Testis (tissue), 2 donors: ENCODE measurements at regions not wholly inside any gene's neighbourhood (a gene's known extent, or its start where the extent isn't known, plus 50 kb on each side); places are given as distances from the start of the nearest gene placed in this dataset.
A peak's percentile ranks its signal among the peaks of the same experiment; 100 is the strongest.

ENCODE experiments used
- DNase-seq: peaks from one replicate; pipeline ENCODE4 v3.0.0-alpha.2; 2019
- H3K27ac ChIP-seq, 2 donors: fragments of 200-600 bp; sonication (generic); one replicate each; pipeline ENCODE4 v1.5.1; 2019
- H3K27me3 ChIP-seq: fragments of 200-600 bp; sonication (generic); one replicate; pipeline ENCODE4 v1.5.1; 2019
- H3K36me3 ChIP-seq: fragments of 200-600 bp; sonication (generic); one replicate; pipeline ENCODE4 v1.5.1; 2017; ENCODE audit warnings: low read depth; ENCODE audit errors: missing control alignments
- H3K4me1 ChIP-seq: fragments of 200-600 bp; sonication (generic); one replicate; pipeline ENCODE4 v1.5.1; 2019
- H3K4me3 ChIP-seq, 2 donors: fragments of 200-600 bp; sonication (generic); one replicate each; pipeline ENCODE4 v1.5.1; 2017 to 2019
- H3K9me3 ChIP-seq: fragments of 200-600 bp; sonication (generic); one replicate; pipeline ENCODE4 v1.5.1; 2017
- POLR2A ChIP-seq: fragments of 450-650 bp; IDR thresholded peaks from one replicate; pipeline ENCODE4 v1.6.1; 2017; ENCODE audit warnings: antibody characterized with exemption, mild to moderate bottlenecking, moderate library complexity
- WGBS, 2 donors: methylation state at CpG; one replicate each; pipeline ENCODE4 v1.1.5; 2018; 5-methylcytosine and 5-hydroxymethylcytosine counted together
- intact Hi-C: fragments of 100-400 bp; cut with DNase I; formaldehyde crosslinking; loops from one replicate; pipeline ENCODE4 v1.15.1; 2023; ENCODE audit warnings: low total_unique reads
- TF ChIP-seq, protein P1 (sequence below), 3 experiments: fragments of 450-650 bp in 2 of 3; fragments of 200-600 bp in 1 of 3; sonication (generic) in 1 of 3; IDR thresholded peaks; one replicate each; pipeline ENCODE4 v1.5.1; 2016 to 2019; ENCODE audit warnings: antibody characterized with exemption in 3 of 3, mild to moderate bottlenecking in 2 of 3, moderate library complexity in 1 of 3

DNA sequence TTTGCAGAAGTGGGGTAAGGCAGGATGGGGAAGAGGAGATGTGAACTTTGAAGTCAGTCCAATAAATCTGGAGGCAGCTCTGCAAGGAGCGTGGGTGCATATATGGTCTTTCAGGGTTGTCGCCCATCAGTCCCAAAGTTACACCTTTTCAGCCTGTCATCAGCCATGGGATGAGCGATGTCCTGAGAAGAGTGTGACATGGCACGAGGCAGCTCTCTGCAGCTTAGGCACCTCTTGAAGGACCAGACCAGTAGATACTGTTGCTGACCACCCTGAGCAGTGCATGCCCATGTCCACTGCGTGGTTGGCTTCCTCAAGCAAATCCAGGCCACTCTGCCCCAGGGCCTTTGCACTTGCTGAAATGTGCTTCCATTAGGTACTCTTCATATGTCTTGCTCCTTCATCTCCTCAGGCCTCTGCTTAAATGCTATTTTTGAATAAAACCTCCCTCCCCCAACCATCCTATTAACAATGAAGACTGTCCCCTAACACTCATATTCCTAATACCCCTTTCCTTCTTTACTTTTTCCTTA, 171.7 kb downstream of the ACTR3 start:
- DNase-seq = no peak
- H3K27me3 ChIP-seq = no peaks in the 10 kb centered on the region
- H3K36me3 ChIP-seq = no peaks in the 10 kb centered on the region
- TF ChIP-seq, protein P1, sequence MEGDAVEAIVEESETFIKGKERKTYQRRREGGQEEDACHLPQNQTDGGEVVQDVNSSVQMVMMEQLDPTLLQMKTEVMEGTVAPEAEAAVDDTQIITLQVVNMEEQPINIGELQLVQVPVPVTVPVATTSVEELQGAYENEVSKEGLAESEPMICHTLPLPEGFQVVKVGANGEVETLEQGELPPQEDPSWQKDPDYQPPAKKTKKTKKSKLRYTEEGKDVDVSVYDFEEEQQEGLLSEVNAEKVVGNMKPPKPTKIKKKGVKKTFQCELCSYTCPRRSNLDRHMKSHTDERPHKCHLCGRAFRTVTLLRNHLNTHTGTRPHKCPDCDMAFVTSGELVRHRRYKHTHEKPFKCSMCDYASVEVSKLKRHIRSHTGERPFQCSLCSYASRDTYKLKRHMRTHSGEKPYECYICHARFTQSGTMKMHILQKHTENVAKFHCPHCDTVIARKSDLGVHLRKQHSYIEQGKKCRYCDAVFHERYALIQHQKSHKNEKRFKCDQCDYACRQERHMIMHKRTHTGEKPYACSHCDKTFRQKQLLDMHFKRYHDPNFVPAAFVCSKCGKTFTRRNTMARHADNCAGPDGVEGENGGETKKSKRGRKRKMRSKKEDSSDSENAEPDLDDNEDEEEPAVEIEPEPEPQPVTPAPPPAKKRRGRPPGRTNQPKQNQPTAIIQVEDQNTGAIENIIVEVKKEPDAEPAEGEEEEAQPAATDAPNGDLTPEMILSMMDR (IDR thresholded peaks at IDR 0.05) = no peak
- no peak for TF ChIP-seq POLR2A
- no peaks in the 10 kb centered on the region for H3K4me1 ChIP-seq
- 90 to 94% methylated on average over 5 of the region's 5 CpGs for WGBS, 2 donors
- intact Hi-C loops = no loop called here
- no peak overlapping the region for H3K4me3 ChIP-seq
- no peaks in the 10 kb centered on the region for H3K9me3 ChIP-seq
- H3K27ac ChIP-seq = no peak overlapping the region

DNA sequence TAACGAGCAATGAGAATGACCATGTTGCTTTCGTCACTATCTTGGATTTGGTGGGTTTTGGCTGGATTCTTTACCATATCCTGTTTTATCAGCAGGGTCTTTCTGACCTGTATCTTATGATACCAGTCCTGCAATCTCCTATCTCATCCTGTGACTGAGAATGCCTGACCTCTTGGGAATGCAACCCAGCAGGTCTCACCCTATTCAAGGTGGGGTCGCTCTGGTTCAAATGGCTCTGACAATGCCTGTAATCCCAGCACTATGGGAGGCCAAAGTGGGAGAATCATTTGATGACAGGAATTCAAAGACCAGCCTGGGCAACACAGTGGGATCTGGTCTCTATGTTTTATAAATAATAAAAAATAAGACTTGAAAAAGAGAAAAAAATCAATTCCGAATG, 173.5 kb downstream of the ACTR3 start:
- no peaks in the 10 kb centered on the region for H3K36me3 ChIP-seq
- WGBS, 2 donors = 86 to 90% methylated on average over 4 of the region's 4 CpGs
- H3K4me1 ChIP-seq = no peaks in the 10 kb centered on the region
- H3K9me3 ChIP-seq = no peaks in the 10 kb centered on the region
- no peak overlapping the region for H3K4me3 ChIP-seq
- no peak overlapping the region for H3K27ac ChIP-seq
- no peaks in the 10 kb centered on the region for H3K27me3 ChIP-seq
- no peak for DNase-seq
- TF ChIP-seq, protein P1 (IDR thresholded peaks at IDR 0.05) = no peak
- no peak for TF ChIP-seq POLR2A
- intact Hi-C loops = no loop called here

DNA sequence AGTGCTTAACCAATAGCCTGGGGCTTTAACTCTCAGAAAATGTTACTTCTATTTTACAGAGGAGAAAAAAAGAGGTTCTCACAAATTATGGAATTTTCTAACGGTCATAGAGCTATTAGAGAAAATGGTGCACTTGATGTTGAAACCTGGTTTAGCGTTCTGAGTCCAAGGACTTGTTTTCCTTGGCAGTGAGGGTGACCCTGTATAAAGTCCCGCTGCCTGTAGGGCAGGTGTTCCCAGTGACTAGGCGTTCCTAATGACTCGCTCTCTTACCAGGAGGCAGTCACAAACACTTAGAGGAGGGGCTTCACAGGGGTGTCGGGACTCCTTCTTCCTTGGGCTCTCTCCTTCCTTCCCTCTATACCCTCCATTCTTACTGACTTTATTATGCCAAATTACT, 175.8 kb downstream of the ACTR3 start:
- Histone ChIP-seq H3K9me3 (no peaks in the 10 kb centered on the region), H3K36me3 (no peaks in the 10 kb centered on the region), H3K27ac (no peak overlapping the region), H3K4me1 (no peaks in the 10 kb centered on the region), H3K27me3 (no peaks in the 10 kb centered on the region), H3K4me3 (no peak overlapping the region)
- 80 to 81% methylated on average over 6 of the region's 6 CpGs for WGBS, 2 donors
- no peak for DNase-seq
- intact Hi-C loops = no loop called here
- TF ChIP-seq, protein P1 (IDR thresholded peaks at IDR 0.05) = no peak
- TF ChIP-seq POLR2A = no peak

DNA sequence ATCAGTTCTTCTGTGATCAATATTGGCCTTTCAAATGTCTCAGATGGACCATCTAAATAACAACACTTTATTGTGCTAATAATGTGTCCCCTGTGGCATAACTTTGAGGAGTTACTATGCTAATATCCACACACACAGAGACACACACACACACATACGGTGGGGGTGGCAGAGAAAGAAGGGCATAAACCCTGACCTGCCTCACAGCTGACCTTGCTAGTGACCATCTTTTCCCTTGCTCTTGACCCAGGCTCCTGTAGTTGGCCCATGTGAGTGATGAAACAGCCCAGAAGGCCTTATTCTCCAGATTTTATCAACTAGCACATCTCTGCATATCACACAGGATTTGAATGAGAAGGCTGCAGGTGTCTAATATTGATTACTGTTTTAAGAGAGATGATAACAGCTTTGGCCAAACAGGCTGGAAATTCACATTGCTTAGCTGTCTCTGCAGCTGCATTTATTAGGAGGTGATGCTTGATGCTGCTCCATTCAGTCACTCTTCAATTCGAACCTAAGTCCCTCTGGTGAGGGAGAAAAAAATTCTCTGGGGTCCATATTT, 176.4 kb downstream of the ACTR3 start:
- TF ChIP-seq, protein P1 (IDR thresholded peaks at IDR 0.05) = no peak
- no peak for TF ChIP-seq POLR2A
- intact Hi-C loops = no loop called here
- no peak for DNase-seq
- Histone ChIP-seq H3K9me3 (no peaks in the 10 kb centered on the region), H3K36me3 (no peaks in the 10 kb centered on the region), H3K27me3 (no peaks in the 10 kb centered on the region), H3K4me1 (no peaks in the 10 kb centered on the region), H3K27ac (no peak overlapping the region), H3K4me3 (no peak overlapping the region)
- WGBS, 2 donors = 49 to 52% methylated on average over 2 of the region's 2 CpGs

DNA sequence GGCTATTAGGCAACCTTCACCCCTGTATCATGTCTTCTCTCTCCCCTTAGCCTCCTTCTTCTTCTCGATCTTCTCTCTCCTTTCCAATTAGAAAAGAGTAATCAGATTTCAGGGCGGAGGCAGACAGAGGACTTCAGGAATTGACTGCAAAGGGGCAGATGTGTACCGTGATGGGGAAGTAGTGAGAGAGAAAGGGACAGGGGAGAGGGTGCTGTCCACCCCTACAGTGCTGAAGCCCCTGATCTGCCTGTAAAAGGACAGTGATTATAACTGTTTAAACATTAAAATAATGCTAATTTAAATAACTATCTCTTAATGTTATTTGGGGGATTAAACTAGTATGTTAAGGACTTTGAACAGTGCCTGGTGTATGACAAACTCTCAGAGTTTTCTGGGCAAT, 178.5 kb downstream of the ACTR3 start:
- DNase-seq = peak; percentile 27
- intact Hi-C loops = no loop called here

More for the DNA sequence above, 178.5 kb downstream of the ACTR3 start:
- no peaks in the 10 kb centered on the region for H3K27me3 ChIP-seq
- no peak overlapping the region for H3K27ac ChIP-seq
- no peak for TF ChIP-seq POLR2A
- TF ChIP-seq, protein P1 (IDR thresholded peaks at IDR 0.05) = no peak
- WGBS, 2 donors = 28 to 35% methylated on average over 3 of the region's 3 CpGs
- no peaks in the 10 kb centered on the region for H3K9me3 ChIP-seq
- H3K4me3 ChIP-seq = no peak overlapping the region
- H3K4me1 ChIP-seq = no peaks in the 10 kb centered on the region
- H3K36me3 ChIP-seq = no peaks in the 10 kb centered on the region
